ENCODE measurements at regions not wholly inside any gene's neighbourhood (a gene's known extent, or its start where the extent isn't known, plus 50 kb on each side); places are given as distances from the start of the nearest gene placed in this dataset.

DNA sequence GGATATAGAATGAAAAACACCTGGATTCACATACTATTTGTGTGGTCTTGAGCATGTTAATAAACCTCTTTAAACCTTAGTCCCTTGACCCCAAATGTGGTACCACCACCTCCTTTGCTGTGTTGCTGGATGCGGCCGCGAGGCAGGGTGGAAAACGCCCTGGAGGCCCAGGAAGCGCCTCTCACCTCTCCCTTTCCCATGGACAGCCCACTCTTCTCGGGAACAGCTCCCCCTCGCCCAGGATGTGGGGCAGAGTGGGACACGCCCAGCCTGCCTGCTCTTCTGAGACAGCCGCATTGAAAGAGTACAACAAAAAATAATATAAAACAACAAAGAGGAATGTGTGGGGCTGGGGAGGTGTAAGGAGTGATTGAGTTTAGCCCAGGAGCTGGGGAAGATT is 549.0 kb upstream of the ID2 start:
- no peak for TF ChIP-seq POLR2A (IDR thresholded peaks at IDR 0.05)
- TF ChIP-seq, protein P1, sequence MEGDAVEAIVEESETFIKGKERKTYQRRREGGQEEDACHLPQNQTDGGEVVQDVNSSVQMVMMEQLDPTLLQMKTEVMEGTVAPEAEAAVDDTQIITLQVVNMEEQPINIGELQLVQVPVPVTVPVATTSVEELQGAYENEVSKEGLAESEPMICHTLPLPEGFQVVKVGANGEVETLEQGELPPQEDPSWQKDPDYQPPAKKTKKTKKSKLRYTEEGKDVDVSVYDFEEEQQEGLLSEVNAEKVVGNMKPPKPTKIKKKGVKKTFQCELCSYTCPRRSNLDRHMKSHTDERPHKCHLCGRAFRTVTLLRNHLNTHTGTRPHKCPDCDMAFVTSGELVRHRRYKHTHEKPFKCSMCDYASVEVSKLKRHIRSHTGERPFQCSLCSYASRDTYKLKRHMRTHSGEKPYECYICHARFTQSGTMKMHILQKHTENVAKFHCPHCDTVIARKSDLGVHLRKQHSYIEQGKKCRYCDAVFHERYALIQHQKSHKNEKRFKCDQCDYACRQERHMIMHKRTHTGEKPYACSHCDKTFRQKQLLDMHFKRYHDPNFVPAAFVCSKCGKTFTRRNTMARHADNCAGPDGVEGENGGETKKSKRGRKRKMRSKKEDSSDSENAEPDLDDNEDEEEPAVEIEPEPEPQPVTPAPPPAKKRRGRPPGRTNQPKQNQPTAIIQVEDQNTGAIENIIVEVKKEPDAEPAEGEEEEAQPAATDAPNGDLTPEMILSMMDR (IDR thresholded peaks at IDR 0.05), result no peak

Data from adrenal gland (tissue), 5 donors.